Hippocampal formation (tissue), 2 donors: ENCODE measurements at regions not wholly inside any gene's neighbourhood (a gene's known extent, or its start where the extent isn't known, plus 50 kb on each side); places are given as distances from the start of the nearest gene placed in this dataset.
"Not testable (repeated sequence)": the region's sequence is repeated elsewhere in the genome, so short reads cannot be mapped to it uniquely, and the experiment has no call there.

Source experiments
- DNase-seq, 2 donors: peaks; one replicate each; lab custom pipeline; 2025; lab: John Stamatoyannopoulos, UW

DNA sequence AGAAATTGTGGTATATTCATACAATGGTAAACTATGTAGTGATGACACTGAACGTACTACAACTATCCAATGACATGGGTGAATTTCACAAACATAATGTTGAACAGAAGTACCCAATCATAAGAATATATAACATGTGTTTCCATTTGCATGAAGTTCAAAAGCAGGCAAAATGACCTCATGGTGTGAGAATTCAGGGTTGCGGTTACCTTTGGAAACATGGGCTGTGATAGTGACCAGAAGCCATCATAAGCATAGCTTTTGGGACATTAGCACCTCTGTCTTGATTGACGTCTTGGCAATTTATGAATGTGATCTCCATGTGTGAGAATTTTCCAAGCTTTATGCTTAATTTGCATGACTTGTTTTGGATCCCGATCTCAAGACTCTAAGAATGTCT, 500.1 kb upstream of the JAG1 start:
- DNase-seq: no peak

- DNase-seq: no peak
These were observed 501.1 kb upstream of the JAG1 start for GRCh38 chr20:11174861-11175260.

DNA sequence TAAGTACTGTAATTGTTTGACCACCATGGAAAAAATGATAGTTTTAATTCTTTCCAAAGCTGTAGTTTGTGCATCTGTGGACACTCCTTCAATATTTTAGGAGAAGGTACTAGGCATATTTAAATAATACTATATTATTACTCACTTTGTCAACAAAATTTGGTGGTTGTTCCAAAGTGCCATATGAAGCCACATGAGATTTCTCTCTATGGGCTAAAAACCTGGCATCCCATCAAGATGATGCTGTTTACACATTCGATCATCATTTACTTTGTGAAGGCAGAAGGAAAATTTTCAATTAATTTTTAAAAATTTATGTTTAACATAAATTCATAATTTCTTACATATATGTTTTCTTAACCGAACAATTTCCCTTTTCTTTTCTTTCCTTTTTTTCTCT, 502.6 kb upstream of the JAG1 start:
- DNase-seq: no peak

DNA sequence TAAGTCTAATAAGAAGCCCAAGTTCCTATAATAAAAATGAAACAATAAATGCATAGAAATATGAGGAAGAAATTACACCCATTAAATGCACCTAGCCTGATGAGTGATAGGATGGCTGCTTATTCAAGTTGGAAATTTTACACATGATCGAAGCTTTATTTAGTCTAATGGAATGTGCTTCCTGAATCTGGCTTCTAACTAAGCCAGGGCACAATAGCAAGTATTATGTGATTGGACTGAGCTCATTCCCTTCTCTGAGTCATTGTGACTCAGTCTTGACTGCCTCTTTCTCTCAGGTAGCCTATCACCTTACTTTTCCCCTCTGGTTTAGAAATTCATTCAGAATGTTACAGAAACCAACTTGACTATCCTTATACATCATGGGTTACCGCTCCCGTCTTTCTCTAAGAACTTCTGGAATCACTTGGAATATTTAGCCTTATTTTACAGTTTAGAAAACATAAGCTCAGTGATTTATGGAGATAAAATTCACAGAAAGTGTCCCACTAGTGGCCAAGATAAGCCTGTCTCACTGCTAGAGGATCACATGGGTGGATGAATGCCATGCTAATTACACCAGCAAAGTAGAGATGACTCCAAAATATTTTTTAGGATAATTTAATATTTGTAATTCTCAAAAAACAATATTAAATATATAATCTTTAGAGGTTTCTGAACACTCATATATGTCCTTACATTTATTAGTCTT, 505.3 kb upstream of the JAG1 start:
- DNase-seq: no peak

DNA sequence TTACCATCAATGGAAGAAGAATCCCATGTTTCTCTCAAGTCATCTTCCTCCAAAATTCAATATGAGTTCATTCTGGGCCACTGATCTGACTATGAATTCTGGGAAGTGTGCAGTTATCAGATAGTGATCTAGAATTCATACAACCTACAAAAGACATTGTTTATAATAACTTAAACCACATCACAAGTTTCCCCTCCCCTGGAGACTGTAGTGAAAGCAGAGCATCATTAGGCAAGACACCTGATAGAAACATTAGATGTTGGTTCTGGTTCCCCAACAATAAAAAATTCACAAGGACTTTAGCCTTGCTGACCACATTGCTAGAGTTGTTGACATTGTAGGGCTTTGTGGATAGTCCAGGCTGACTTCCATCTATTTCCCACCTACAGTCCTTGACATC, 506.4 kb upstream of the JAG1 start:
- no peak for DNase-seq

DNA sequence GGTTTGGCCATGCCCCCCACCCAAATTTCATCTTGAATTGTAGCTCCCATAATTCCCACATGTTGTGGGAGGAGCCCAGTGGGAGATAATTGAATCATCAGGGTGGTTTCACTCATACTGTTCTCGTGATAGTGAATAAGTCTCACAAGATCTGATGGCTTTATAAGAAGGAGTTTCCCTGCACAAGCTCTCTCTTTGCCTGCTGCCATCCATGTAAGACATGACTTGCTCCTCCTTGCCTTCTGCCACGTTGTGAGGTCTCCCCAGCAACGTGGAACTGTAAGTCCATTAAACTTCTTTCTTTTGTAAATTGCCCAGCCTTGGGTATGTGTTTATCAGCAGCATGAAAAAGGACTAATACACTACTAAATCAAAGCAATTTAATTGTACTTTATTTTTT, 507.3 kb upstream of the JAG1 start:
- not testable (repeated sequence) for DNase-seq

GRCh38 chr20:11181966-11182365, 508.2 kb upstream of the JAG1 start:
- DNase-seq: no peak

- DNase-seq: no peak
These were observed 508.9 kb upstream of the JAG1 start for GRCh38 chr20:11182720-11183119.

DNA sequence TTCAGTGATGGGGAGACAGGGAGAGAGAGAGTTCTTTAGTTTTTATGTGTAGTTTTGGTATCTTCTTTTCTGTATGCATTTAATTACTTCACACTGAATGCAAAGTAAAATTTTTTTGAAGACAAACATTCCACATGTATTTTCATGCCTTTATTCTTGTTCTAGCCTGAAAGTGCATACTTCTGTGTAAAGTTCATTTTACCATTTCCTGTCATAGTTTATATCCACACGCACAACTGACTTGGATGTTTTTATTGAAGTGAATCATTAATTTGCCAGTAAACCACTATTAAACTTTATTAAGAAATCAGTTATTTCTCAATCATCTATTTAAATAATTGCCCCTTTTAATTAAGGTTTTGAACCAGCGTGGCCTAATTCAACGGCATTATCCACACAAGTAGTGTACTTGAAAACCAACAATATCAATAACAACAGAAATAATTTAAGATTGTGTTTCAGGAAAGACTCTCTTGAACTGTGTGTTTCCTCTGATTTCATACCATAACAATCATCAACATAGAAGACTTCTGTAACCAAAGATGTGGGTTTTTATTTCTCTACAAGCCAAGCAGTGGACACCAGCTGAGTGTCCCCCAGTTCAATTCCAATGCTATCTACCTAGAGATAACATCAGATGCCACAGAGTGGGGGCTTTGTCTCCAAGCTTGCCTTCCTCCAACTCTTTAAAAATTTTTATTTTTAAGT, 512.7 kb upstream of the JAG1 start:
- DNase-seq: no peak

DNA sequence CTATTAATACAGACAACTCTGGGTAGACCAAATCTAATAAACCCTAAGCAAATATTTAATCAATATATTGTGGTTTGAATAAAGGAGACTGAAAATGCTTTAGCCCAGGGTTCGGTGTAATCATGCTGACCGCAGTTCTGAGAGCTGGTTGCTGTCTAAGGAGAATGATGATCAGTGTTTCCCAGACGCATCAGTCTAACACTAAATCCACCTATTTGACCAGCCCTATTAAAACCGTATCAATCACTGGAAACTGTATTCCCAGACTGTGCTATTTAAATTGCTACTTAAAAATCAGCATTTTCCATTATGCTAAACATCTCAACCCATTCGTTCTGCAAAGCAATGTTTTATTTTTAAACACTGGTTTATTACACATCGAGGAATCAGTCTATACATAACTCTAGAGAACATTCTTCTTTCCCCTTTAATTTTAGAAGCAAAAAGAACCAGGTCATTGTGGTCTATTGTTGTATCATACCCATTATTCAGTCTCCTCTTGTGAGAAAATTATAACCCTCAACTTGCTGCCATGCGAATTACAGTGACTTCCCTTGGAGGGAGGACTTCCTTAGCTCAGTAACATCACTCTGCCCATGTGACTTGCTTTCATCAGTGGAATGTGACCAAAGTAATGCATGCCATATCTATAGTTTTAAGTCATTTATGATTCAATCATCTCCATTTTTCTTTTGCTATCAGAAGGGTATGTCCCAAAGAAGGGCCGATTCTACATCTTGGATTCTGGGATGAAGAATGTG, 515.2 kb upstream of the JAG1 start:
- no peak for DNase-seq

DNA sequence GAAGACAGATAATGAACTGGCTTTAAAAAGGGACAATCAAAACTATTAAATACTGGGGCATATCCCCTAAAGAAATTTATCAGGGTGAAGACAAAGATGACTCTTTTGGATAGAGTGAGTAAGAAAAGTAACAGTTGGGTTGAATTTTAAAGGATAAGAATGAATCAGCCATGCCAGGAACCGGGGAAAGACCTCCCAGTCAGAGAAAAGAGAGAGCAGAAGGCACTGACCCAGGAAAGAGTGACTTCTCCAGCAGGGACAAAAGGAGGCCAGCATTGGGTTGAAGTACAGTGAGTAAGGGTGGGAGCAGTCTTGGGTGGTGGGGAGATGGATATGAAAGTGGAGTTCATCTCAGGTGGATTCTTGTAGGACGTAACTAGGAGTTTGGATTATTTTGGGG, 516.9 kb upstream of the JAG1 start:
- no peak for DNase-seq

DNA sequence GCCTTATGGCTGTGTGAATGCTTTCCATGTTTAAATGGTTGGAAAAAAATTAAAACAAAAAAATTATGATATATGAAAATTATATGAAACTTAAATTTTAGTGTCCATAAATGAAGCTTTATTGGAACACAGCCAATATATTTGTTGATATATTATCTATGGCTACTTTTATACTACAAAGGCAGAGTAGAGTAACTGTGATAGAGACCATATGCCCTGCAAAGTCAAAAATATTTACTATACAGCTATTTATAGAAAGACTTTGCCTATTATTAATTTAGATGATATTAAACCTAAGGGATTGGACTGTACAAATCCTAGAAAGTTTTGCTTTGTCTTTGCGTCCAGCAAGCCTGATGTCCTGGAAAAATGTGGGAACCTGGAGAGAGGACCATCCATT, 518.3 kb upstream of the JAG1 start:
- no peak for DNase-seq

GRCh38 chr20:11193241-11193640, 519.4 kb upstream of the JAG1 start:
- no peak for DNase-seq

- no peak for DNase-seq
These were observed 521.4 kb upstream of the JAG1 start for GRCh38 chr20:11195169-11195568.

DNA sequence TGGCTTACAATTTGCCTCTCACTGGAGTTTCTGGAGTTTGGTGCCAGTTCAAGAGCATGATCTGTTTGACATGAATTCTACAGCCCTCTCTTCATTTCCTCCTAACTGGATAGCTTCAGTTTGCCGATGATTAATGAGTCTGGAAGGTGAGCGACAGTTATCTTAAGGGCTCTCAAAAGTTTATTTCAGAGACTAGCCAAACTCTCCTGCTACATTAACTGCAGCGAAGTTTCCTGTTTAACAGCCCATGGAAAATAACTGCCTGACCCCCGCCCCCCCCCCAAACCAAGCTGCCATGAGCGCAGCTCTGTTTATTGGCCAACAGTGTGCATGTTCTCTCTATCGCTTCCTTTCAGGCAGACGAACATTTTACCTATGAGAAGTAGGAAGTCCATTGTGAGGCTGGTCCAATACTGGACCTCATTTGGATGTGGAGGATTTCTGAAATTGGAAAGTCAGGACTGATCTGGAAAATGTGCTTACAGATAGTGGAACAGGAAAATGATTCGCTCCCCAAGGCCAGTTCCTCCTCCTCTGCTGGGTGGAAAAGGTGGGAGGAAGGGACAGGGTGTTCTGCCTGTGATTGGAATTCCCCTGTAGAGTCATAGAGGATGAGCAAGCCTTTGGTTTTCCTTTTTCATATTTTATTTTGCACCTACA, 522.2 kb upstream of the JAG1 start:
- no peak for DNase-seq

DNA sequence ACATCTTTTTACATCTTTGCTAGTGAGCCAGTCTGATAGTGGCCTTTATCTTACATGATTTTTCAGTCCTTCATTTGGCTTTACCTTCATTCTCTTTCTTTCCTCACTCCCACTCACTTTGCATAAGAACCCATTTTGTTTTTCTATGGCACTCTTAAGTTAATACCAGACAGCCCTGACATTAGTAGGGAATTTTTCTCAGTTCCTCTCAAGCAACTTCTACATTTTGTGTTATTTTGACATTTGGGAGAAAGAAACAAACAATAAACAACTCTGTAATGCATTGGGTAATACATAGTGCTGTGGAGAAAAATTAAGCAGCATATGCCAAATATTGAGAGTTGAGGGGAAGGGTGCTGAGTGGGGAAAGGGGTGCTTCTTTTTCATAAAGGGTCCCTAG, 524.1 kb upstream of the JAG1 start:
- DNase-seq: no peak

DNA sequence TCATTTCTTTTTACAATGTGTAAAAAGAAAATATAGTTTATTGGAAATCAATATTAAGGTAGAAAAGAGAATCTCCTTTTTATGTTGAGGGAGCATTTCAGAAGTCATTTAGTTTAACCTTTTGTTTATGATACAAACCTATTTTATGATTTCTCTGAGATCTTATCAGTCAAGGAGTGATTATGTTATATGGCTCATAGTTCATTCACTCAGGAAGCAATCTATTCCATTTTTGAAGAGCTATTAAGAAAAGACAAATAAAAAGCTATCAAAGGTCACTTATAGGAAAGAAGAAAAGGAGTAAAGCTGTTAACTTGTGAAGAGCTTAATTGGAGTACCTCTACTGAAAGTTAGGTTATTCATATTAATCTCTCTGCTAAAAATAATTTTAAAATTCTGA, 526.6 kb upstream of the JAG1 start:
- no peak for DNase-seq

DNA sequence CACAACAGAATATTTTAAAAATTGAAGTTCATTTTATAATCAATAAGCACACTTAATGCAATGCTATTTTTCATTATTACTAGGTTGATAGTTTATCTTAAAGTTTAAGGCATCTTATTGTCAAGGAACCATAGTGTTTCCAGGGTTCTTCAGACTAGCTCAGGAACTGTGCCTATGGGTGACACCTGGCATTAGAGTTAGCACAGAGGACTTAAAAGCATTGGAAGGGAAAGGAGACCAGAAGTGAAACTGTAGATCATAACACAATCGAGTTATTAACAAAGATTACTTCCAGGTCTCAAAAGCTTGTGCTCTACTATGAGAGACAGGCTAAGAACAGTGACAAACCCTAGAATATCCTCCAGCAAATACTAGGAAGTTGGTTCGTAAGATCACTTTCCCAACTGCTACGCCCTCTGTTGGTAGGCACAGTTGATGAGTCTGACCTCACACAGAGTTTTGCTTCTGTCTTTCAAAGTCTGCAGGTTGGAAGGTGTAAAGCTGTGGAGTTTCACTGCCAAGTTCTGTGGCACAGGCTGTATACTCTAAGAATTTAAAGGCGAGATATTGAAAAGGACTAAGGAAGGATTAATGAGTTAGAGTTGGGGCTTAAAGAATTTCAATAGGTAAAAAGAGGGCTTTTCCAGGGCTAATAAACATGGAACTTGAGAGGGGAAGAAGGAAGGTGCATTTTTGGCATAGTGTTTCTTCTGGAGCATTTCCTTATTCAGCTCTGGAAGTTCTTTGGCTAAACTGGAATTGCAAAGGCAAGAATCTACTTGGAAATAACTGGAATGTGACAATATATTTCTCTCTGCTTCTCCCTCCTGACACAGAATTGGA, 531.3 kb upstream of the JAG1 start:
- peak; percentile 18 to 40 for DNase-seq

GRCh38 chr20:11205769-11206362, 532.1 kb upstream of the JAG1 start:
- no peak for DNase-seq

DNA sequence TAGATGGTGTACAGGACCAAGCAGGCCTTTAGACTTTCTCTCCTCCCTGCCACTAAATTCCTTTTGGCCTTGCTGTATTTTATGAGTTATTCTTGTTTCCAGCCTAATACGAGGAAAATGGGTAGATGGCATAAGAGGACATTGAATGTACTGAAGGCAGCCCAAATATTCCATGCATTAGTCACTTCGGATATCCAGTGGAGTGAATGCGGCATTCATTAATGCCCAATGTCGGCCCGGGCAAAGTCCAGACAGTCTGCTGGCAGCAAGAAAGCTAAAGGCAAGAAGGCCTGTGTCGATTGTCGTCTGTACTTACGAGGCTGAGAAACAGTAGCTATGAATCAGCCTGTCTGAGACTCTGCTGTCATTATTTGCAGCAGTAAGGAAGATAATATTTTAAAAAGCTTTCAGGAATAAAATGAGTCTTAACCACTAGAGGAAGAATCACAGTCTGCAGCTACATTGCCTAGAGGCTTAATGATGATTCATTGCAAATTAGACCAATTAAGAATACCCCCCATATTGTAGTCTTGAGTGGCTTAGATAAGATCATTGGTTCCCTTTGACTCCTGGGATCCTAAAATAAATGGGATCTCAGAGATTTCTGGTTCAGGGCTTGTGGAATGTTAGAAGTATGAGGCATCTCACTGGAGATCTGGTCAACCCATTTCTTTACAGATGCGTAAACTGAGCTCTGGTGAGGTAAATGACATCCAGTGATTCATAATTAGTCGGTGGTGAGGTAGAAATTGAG, 534.1 kb upstream of the JAG1 start:
- no peak for DNase-seq
